Trophoblast cell (in vitro differentiated cells and primary cell): ENCODE measurements at regions not wholly inside any gene's neighbourhood (a gene's known extent, or its start where the extent isn't known, plus 50 kb on each side); places are given as distances from the start of the nearest gene placed in this dataset.

ENCODE experiments used
- DNase-seq, 2 donors: peaks; one replicate each; pipeline ENCODE4 v3.0.0-alpha.2; 2016
- H2AFZ ChIP-seq: 2 replicates; pipeline ENCODE4 v1.6.1; 2013; ENCODE audit warnings: low read length, moderate library complexity, mild to moderate bottlenecking; ENCODE audit not compliant: insufficient read depth, poor library complexity
- H2AK5ac ChIP-seq: 2 replicates; pipeline ENCODE4 v1.6.1; 2013; ENCODE audit warnings: mild to moderate bottlenecking, low read length
- H2BK120ac ChIP-seq: 2 replicates; pipeline ENCODE4 v1.6.1; 2013; ENCODE audit warnings: low read length, mild to moderate bottlenecking, moderate library complexity; ENCODE audit not compliant: insufficient read depth, poor library complexity
- H2BK12ac ChIP-seq: 2 replicates; pipeline ENCODE4 v1.6.1; 2013; ENCODE audit warnings: mild to moderate bottlenecking, low read length, moderate library complexity
- H2BK5ac ChIP-seq: 2 replicates; pipeline ENCODE4 v1.6.1; 2013; ENCODE audit warnings: low read length, low read depth, moderate library complexity, mild to moderate bottlenecking; ENCODE audit not compliant: poor library complexity
- H3K14ac ChIP-seq: 2 replicates; pipeline ENCODE4 v1.6.1; 2013; ENCODE audit warnings: mild to moderate bottlenecking, low read length
- H3K18ac ChIP-seq: 2 replicates; pipeline ENCODE4 v1.6.1; 2013; ENCODE audit warnings: mild to moderate bottlenecking, low read length
- H3K23ac ChIP-seq: 2 replicates; pipeline ENCODE4 v1.6.1; 2013; ENCODE audit warnings: low read length
- H3K27ac ChIP-seq: 2 replicates; pipeline ENCODE4 v1.5.1; 2013; ENCODE audit warnings: low read depth, mild to moderate bottlenecking, inconsistent platforms, low read length, moderate library complexity
- H3K27me3 ChIP-seq: 2 replicates; pipeline ENCODE4 v1.6.1; 2013; ENCODE audit warnings: inconsistent platforms, mild to moderate bottlenecking, low read length, moderate library complexity; ENCODE audit not compliant: insufficient read depth
- H3K36me3 ChIP-seq, 2 experiments: 1 replicate in 1 of 2; 2 replicates in 1 of 2; pipeline ENCODE4 v1.6.1; 2013; ENCODE audit warnings: low read length in 2 of 2, mild to moderate bottlenecking in 2 of 2, moderate library complexity in 1 of 2; ENCODE audit not compliant: insufficient read depth in 2 of 2, control insufficient read depth in 1 of 2
- H3K4ac ChIP-seq: 2 replicates; pipeline ENCODE4 v1.6.1; 2013; ENCODE audit warnings: low read depth, mild to moderate bottlenecking, low read length, moderate library complexity
- H3K4me1 ChIP-seq, 2 experiments: 1 replicate in 1 of 2; 2 replicates in 1 of 2; pipeline ENCODE4 v1.6.1; 2013; ENCODE audit warnings: low read length in 2 of 2, mild to moderate bottlenecking in 2 of 2, moderate library complexity in 1 of 2; ENCODE audit not compliant: insufficient read depth in 2 of 2, control insufficient read depth in 1 of 2
- H3K4me2 ChIP-seq: 2 replicates; pipeline ENCODE4 v1.6.1; 2013; ENCODE audit warnings: inconsistent platforms, mild to moderate bottlenecking, low read length, moderate library complexity
- H3K4me3 ChIP-seq: 2 replicates; pipeline ENCODE4 v1.5.1; 2013; ENCODE audit warnings: mild to moderate bottlenecking, low read depth, low read length, inconsistent platforms
- H3K79me1 ChIP-seq: one replicate; pipeline ENCODE4 v1.6.1; 2013; ENCODE audit warnings: low read length
- H3K79me2 ChIP-seq: 2 replicates; pipeline ENCODE4 v1.6.1; 2013; ENCODE audit warnings: low read length, mild to moderate bottlenecking; ENCODE audit not compliant: control insufficient read depth, insufficient read depth, poor library complexity
- H3K9ac ChIP-seq: 2 replicates; pipeline ENCODE4 v1.6.1; 2013; ENCODE audit warnings: mild to moderate bottlenecking, low read length
- H3K9me3 ChIP-seq: 2 replicates; pipeline ENCODE4 v1.6.1; 2013; ENCODE audit warnings: low read depth, mild to moderate bottlenecking, control low read depth, inconsistent platforms, low read length; ENCODE audit not compliant: insufficient read depth
- H4K12ac ChIP-seq: 2 replicates; pipeline ENCODE4 v1.6.1; 2013; ENCODE audit warnings: low read depth, mild to moderate bottlenecking, low read length, moderate library complexity
- H4K8ac ChIP-seq: 2 replicates; pipeline ENCODE4 v1.6.1; 2013; ENCODE audit warnings: low read depth, mild to moderate bottlenecking, low read length, moderate library complexity
- H4K91ac ChIP-seq: one replicate; pipeline ENCODE4 v1.6.1; 2013; ENCODE audit warnings: low read depth, mild to moderate bottlenecking, low read length, moderate library complexity
- WGBS: extraction: QIAGEN DNeasy Blood & Tissue Kit; methylation state at CpG from one replicate; pipeline ENCODE4 v1.1.7; 2013; ENCODE audit warnings: missing lambda C conversion rate; ENCODE audit not compliant: insufficient read length, insufficient coverage; ENCODE audit errors: extremely low coverage; 5-methylcytosine and 5-hydroxymethylcytosine counted together

DNA sequence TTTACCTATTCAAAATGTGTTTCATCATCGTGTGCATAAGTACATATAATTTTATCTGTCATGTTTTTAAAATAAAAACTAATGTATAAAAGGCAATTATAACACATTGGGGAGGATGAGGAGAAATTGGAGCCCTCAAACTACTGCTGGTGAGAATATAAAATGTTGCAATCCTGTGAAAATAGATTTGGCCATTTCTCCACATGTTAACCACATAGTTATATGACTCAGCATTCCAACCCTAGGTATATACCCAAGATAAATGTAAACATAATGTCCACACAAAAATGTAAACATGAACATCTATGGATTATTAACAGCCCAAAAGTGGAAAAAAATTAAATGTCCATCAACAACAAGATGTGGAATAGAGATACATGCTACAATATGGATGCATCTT, 928.0 kb upstream of the FAT3 start:
- Histone ChIP-seq H4K12ac (no peak overlapping the region), H3K4me1 (no peaks in the 10 kb centered on the region), H2BK120ac (no peak overlapping the region), H2BK12ac (no peak overlapping the region), H3K27me3 (no peaks in the 10 kb centered on the region), H3K23ac (no peak overlapping the region), H3K4ac (no peak overlapping the region), H2AFZ (no peak overlapping the region), H3K4me3 (no peak overlapping the region), H3K9me3 (no peaks in the 10 kb centered on the region), H3K14ac (no peak overlapping the region), H2AK5ac (no peak overlapping the region), H3K9ac (no peak overlapping the region), H3K18ac (no peak overlapping the region), H4K91ac (no peak overlapping the region), H3K27ac (no peak overlapping the region), H4K8ac (no peak overlapping the region), H3K36me3 (no peaks in the 10 kb centered on the region), H3K79me1 (no peaks in the 10 kb centered on the region), H2BK5ac (no peak overlapping the region), H3K79me2 (no peaks in the 10 kb centered on the region), H3K4me2 (no peak overlapping the region)
- no CpG with 5 or more reads among the region's 1 CpG for WGBS
- no peak for DNase-seq

GRCh38 chr11:91295591-91295990, 929.0 kb upstream of the FAT3 start:
- no peak overlapping the region for H3K18ac ChIP-seq
- H3K9ac ChIP-seq: no peak overlapping the region
- no peak overlapping the region for H4K8ac ChIP-seq
- H4K91ac ChIP-seq: no peak overlapping the region
- H2AK5ac ChIP-seq: no peak overlapping the region
- H3K14ac ChIP-seq: no peak overlapping the region
- H3K4me1 ChIP-seq: no peaks in the 10 kb centered on the region
- H3K4ac ChIP-seq: no peak overlapping the region
- no peak overlapping the region for H4K12ac ChIP-seq
- H3K9me3 ChIP-seq: no peaks in the 10 kb centered on the region
- no peak overlapping the region for H3K4me3 ChIP-seq
- no peak overlapping the region for H2BK5ac ChIP-seq
- H3K79me2 ChIP-seq: no peaks in the 10 kb centered on the region
- no peak overlapping the region for H2BK12ac ChIP-seq
- H3K79me1 ChIP-seq: no peaks in the 10 kb centered on the region
- no peak overlapping the region for H3K27ac ChIP-seq
- WGBS: no CpG with 5 or more reads among the region's 2 CpGs
- no peaks in the 10 kb centered on the region for H3K36me3 ChIP-seq
- no peak overlapping the region for H2AFZ ChIP-seq
- no peak overlapping the region for H3K23ac ChIP-seq
- H3K4me2 ChIP-seq: no peak overlapping the region
- DNase-seq: no peak
- no peaks in the 10 kb centered on the region for H3K27me3 ChIP-seq
- no peak overlapping the region for H2BK120ac ChIP-seq

DNA sequence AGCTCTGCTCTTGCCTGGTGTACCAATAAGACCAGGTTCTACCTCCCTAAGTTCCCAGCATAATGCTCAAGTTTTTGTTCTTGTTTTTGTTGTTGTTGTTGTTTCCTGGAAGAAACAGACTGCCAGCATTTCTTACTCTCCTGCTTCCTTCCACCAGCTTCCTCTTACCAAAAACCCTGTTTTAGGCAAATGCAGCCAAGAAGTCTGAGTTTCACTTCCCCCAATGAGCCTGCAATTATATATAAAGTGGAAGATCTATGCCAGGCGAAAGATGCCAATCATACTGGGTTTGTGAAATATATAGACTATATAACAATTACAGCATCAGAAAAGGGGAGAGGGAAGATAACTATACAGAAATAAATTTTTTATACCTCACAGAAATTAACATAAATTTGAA, 931.5 kb upstream of the FAT3 start:
- Histone ChIP-seq H3K18ac (no peak overlapping the region), H2BK120ac (no peak overlapping the region), H3K36me3 (no peaks in the 10 kb centered on the region), H3K27me3 (no peaks in the 10 kb centered on the region), H2AFZ (no peak overlapping the region), H3K4ac (no peak overlapping the region), H4K8ac (no peak overlapping the region), H2BK12ac (no peak overlapping the region), H2BK5ac (no peak overlapping the region), H3K4me1 (no peaks in the 10 kb centered on the region), H3K9me3 (no peaks in the 10 kb centered on the region), H4K12ac (no peak overlapping the region), H3K14ac (no peak overlapping the region), H3K27ac (no peak overlapping the region), H3K4me2 (no peak overlapping the region), H3K23ac (no peak overlapping the region), H3K4me3 (no peak overlapping the region), H4K91ac (no peak overlapping the region), H3K79me2 (no peaks in the 10 kb centered on the region), H3K9ac (no peak overlapping the region), H2AK5ac (no peak overlapping the region), H3K79me1 (no peaks in the 10 kb centered on the region)
- no CpG with 5 or more reads among the region's 1 CpG for WGBS
- DNase-seq: no peak

DNA sequence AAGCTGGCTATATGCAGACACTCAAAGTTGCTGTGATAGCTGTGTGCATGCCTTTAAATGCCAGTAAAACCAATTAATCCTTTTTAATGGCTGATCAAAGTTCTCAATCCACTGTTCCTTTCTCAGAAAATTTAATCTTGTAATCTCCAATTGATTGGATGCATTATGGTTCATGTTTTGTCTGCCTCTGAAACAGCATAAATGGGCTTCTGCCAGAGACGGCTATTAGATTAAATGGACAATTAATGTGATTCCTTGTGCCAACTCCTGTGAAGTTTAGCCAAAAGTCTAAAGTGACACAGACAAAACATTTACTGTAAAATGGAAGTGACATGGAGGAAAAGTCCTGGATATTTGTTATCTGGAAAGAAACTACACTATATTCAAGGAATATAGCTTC, 952.5 kb upstream of the FAT3 start:
- no peak overlapping the region for H3K18ac ChIP-seq

More for the DNA sequence above, 952.5 kb upstream of the FAT3 start:
- Histone ChIP-seq H4K12ac (no peak overlapping the region), H3K9ac (no peak overlapping the region), H2AK5ac (no peak overlapping the region), H3K4me2 (no peak overlapping the region), H3K14ac (no peak overlapping the region), H3K9me3 (no peaks in the 10 kb centered on the region), H3K79me1 (no peaks in the 10 kb centered on the region), H2BK120ac (no peak overlapping the region), H2AFZ (no peak overlapping the region), H2BK5ac (no peak overlapping the region), H4K8ac (no peak overlapping the region), H3K79me2 (no peaks in the 10 kb centered on the region), H2BK12ac (no peak overlapping the region), H3K27me3 (no peaks in the 10 kb centered on the region), H3K4me3 (no peak overlapping the region), H3K4ac (no peak overlapping the region), H4K91ac (no peak overlapping the region), H3K23ac (no peak overlapping the region), H3K4me1 (no peaks in the 10 kb centered on the region), H3K36me3 (no peaks in the 10 kb centered on the region), H3K27ac (no peak overlapping the region)
- no peak for DNase-seq
- no CpG with 5 or more reads among the region's 1 CpG for WGBS
